ENCODE measurements at regions not wholly inside any gene's neighbourhood (a gene's known extent, or its start where the extent isn't known, plus 50 kb on each side); places are given as distances from the start of the nearest gene placed in this dataset.

GRCh38 chr19:30130356-30131122 is 188.5 kb downstream of the URI1 start:
- no peak for DNase-seq

- DNase-seq: no peak
Measured at GRCh38 chr19:30131246-30131645, 189.2 kb downstream of the URI1 start.

- DNase-seq: no peak
Measured at GRCh38 chr19:30131722-30132291, 189.8 kb downstream of the URI1 start.

GRCh38 chr19:30132343-30133075 is 190.5 kb downstream of the URI1 start:
- no peak for DNase-seq

- DNase-seq: no peak
Measured at GRCh38 chr19:30133803-30134202, 191.8 kb downstream of the URI1 start.

GRCh38 chr19:30135093-30135757 is 193.2 kb downstream of the URI1 start:
- DNase-seq: no peak

- no peak for DNase-seq
Measured at GRCh38 chr19:30135797-30136196, 193.8 kb downstream of the URI1 start.

GRCh38 chr19:30136611-30137195 is 194.7 kb downstream of the URI1 start:
- no peak for DNase-seq

GRCh38 chr19:30137747-30138146 is 195.7 kb downstream of the URI1 start:
- DNase-seq: no peak

- DNase-seq: no peak
Measured at GRCh38 chr19:30144242-30144758, 202.3 kb downstream of the URI1 start.

- no peak for DNase-seq
Measured at GRCh38 chr19:30144802-30145201, 202.8 kb downstream of the URI1 start.

- DNase-seq: no peak
Measured at GRCh38 chr19:30145467-30145866, 203.4 kb downstream of the URI1 start.

- DNase-seq: no peak
Measured at GRCh38 chr19:30146346-30146745, 204.3 kb downstream of the URI1 start.

- DNase-seq: no peak
Measured at GRCh38 chr19:30148039-30148790, 206.2 kb downstream of the URI1 start.

GRCh38 chr19:30148803-30149202 is 206.8 kb downstream of the URI1 start:
- no peak for DNase-seq

GRCh38 chr19:30149300-30149699 is 207.3 kb downstream of the URI1 start:
- no peak for DNase-seq

GRCh38 chr19:30150626-30151025 is 208.6 kb downstream of the URI1 start:
- DNase-seq: no peak

GRCh38 chr19:30151081-30151480 is 209.0 kb downstream of the URI1 start:
- DNase-seq: no peak

GRCh38 chr19:30152510-30153291 is 210.7 kb downstream of the URI1 start:
- no peak for DNase-seq

- DNase-seq: no peak
Measured at GRCh38 chr19:30153326-30154210, 211.5 kb downstream of the URI1 start.
